ENCODE measurements at regions not wholly inside any gene's neighbourhood (a gene's known extent, or its start where the extent isn't known, plus 50 kb on each side); places are given as distances from the start of the nearest gene placed in this dataset.

GRCh38 chr4:36734334-36734733, 452.9 kb downstream of the DTHD1 start:
- TF ChIP-seq CTCF (IDR thresholded peaks at IDR 0.05) (no peak), POLR2A (IDR thresholded peaks at IDR 0.05) (no peak)
